ENCODE measurements at regions not wholly inside any gene's neighbourhood (a gene's known extent, or its start where the extent isn't known, plus 50 kb on each side); places are given as distances from the start of the nearest gene placed in this dataset.
"Not testable (repeated sequence)": the region's sequence is repeated elsewhere in the genome, so short reads cannot be mapped to it uniquely, and the experiment has no call there.

DNA sequence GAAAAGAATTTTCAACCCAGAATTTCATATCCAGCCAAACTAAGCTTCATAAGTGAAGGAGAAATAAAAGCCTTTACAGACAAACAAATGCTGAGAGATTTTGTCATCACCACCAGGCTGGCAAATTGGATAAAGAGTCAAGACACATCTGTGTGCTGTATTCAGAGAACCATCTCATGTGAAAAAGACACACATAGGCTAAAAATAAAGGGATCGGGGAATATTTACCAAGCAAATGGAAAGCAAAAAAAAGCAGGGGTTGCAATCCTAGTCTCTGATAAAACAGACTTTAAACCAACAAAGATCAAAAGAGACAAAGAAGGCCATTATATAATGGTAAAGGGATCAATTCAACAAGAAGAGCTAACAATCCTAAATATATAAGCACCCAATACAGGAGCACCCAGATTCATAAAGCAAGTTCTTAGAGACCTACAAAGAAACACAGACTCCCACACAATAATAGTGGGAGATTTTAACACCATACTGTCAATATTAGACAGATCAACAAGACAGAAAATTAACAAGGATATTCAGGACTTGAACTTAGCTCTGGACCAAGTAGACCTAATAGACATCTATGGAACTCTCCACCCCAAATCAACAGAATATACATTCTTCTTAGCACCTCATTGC is 55.9 kb upstream of the ACSM6 start:
- DNase-seq = not testable (repeated sequence)

DNA sequence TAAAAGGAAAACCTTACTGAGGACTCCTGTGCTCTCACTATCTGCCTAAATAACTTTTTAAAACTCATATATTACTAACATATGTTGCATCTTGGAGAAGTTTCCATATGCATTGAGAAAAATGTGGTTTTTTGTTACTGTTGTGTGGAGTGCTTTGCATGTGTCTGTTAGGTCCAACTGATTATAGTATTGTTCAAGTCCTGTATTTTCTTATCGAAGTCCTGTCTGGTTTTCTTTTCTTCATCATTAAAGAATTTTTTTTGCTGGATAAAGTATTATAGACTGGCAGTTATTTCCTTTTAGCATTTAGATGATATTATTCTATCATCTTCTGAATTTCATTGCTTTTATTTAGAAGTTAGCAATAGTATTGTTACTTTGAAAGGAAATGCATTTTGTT is 59.5 kb upstream of the ACSM6 start:
- DNase-seq = no peak

DNA sequence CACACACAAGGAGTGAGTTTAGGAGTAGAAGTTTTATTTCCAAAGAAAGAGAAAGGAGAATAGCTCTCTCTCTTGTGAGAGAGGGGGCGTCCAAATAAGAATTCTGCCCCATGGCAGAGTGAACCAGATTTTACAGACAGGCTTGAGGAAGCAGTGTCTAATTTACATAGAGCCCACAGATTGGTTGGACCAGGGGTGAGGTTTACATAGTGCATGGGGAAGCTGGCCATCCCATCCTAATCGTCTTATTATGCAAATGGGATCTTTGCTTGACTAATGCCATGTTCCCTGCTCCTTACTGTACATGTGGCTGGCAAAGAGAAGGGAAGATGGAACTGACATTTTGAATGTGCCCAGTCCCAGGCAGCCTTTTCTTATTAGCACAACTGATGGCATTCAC is 60.0 kb upstream of the ACSM6 start:
- no peak for DNase-seq

DNA sequence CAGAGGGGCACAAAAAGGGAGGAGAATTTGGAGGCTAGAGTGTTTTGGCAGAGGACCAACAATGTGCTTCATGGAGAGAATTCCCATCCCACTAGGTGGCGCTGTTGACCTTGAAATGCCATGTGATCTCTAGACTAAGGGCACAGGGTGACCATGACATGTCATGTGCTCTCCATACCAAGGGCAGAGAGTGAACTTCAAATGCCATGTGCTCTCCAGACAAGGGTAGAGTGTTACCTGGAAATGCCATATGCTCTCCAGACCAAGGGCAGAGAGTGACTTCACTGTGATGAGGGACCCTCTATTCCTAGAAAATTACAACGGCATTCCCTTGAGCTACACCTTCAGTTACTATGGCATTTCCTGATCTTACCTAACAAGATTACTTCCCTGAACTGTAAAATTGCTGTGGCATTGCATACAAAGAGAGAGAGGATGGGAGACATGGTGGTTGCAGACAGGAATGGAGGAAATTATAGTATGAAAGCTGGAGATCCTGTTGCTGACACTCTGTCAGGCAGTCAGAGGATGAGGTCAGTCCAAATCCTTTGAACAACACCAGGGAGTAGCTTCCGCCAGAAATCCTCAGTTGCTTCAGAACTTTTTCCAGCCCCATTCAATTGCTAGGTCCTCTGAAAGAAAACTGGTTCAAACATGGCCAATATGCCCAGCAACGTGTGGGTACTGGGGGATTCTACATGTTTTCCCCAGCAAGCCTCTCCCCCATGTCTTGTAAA is 60.9 kb upstream of the ACSM6 start:
- peak; percentile 6 for DNase-seq

DNA sequence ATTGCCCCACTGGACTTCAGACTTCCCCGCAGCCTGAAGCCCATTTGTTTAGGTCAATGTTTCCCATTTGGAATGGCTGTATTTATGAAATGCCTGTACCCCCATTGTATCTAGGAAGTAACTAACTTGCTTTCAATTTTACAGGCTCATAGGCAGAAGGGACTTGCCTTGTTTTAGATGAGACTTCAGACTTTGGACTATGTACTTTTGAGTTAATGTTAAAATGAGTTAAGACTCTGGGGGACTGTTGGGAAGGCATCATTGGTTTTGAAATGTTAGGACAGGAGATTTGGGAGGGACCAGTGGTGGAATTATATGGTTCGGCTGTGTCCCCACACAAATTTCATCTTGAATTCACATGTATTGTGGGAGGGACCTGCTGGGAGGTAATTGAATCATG is 61.1 kb upstream of the CYP2C8 start:
- DNase-seq = not testable (repeated sequence)

DNA sequence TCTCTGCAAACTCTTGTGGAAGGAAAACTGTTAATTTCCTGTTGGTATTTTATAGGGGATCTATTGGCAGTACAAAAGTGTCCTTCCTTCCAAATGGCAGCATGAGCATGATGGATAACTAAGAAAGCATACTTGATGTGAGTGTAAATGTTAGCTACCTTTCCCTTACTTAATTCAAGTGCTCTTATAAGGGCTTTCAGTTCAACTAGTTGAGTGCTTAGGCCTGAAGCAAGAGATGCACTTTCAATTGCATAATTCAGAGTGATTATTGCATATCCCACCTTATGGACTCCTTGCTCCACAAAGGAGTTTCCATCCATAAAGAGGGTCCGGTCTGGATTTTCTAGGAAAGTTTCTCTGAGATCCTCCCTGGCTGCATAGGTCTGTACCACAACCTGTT is 56.3 kb upstream of the CYP2C8 start:
- DNase-seq = no peak

DNA sequence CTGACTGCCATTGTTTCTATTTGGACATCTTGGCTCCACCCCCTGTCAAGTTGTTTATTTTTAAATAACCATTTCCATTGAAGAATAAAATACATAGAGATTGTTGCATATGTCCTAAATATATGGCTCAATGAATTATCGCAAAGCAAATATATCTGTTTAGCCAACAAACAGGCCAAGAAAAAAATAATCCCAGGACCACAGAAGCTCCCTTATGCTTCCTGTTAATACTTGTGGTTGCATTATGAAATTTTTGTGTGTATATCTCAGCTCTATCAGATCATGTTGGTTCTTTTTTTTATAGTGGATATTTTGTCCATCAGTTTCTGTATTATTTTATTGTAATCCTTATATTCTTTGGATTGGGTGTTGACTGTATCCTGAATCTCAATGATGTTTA is 53.4 kb upstream of the CYP2C8 start:
- DNase-seq = no peak

DNA sequence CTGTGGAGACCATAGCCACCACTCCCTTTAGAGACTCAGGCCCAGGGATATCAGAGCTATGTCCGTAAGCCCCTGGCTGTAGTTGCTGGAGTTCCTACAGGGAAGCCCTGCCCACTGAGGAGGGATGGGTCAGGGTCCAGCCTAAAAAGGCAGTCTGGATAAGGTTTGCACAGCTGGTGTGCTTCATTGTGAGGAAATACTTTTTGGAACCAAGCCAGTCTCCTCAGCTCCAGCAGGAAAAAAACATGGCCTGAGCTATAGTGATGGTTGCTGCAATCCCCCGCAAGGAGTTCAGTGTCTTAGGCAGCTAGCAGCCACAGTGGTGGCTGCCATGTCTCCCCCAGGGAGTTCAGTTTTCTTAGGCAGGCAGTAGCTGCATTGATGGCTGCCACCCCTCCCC is 52.6 kb upstream of the CYP2C8 start:
- no peak for DNase-seq

Data from activated effector memory CD4-positive, alpha-beta T cell treated with Interleukin-2 at 50 U/mL for 16 hours (primary cell).